ENCODE measurements at regions not wholly inside any gene's neighbourhood (a gene's known extent, or its start where the extent isn't known, plus 50 kb on each side); places are given as distances from the start of the nearest gene placed in this dataset.
"Not testable (repeated sequence)": the region's sequence is repeated elsewhere in the genome, so short reads cannot be mapped to it uniquely, and the experiment has no call there.

GRCh38 chr16:31718998-31719397 is 154.6 kb upstream of the ZNF267 start:
- DNase-seq (ENCODE audit: low read depth in 4 of 4, low spot score in 3 of 4) = no peak

DNA sequence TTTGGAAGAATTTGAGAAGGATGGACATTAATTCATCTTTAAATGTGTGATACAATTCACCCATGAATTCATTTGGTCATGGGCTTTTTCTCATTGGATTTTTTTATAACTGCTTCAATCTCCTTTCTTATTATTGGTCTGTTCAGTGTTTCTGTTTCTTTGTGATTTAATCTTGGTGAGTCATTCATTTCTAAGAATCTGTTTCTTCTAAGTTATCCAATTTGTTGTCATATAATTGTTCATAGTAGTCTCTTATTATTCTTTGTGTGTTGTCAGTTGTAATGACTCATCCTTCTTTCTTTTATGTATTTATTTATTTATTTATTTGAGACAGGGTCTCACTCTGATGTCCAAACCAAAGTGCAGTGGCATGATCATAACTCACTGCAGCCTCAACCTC is 146.1 kb upstream of the ZNF267 start:
- DNase-seq (ENCODE audit: low read depth in 4 of 4, low spot score in 3 of 4) = no peak

- DNase-seq (ENCODE audit: low read depth in 4 of 4, low spot score in 3 of 4) = no peak
These were observed 139.3 kb upstream of the ZNF267 start for GRCh38 chr16:31734265-31734664.

DNA sequence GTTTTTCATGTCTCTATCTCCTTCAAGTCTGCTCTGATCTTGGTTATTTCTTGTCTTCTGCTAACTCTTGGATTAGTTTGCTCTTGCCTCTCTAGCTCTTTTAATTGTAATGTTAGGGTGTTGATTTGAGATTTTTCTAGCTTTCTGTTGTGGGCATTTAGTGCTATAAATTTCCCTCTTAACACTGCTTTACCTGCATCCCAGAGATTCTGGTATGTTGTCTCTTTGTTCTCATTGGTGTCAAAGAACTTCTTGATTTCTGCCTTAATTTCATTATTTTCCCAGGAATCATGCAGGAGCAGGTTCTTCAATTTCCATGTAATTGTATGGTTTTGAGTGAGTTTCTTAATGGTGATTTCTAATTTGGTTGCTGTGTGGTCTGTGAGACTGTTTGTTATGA is 128.5 kb upstream of the ZNF267 start:
- DNase-seq (ENCODE audit: low read depth in 4 of 4, low spot score in 3 of 4) = not testable (repeated sequence)

GRCh38 chr16:31745900-31746299 is 127.7 kb upstream of the ZNF267 start:
- no peak for DNase-seq (ENCODE audit: low read depth in 4 of 4, low spot score in 3 of 4)

DNA sequence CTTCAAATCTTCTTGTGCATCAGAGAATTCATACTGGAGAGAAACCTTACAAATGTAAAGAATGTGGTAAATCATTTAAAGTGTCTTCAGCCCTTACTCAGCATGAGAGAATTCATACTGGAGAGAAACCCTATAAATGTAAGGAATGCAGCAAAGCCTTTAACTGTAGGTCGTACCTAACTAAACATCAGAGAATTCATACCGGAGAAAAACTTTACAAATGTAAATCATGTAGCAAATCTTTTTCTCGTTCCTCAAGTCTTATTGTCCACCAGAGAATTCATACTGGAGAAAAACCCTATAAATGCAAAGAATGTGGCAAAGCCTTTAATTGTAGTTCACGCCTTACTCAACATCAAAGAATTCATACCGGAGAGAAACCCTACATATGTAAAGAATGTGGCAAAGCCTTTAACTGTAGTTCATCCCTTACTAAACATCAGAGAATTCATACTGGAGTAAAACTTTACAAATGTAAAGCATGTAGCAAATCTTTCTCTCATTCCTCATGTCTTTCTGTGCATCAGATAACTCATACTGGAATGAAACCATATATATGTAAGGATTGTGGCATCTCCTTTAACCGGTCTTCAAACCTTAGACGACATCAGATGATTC is 118.5 kb upstream of the ZNF267 start:
- no peak for DNase-seq (ENCODE audit: low read depth in 4 of 4, low spot score in 3 of 4)

- DNase-seq (ENCODE audit: low read depth in 4 of 4, low spot score in 3 of 4) = no peak
These were observed 109.5 kb upstream of the ZNF267 start for GRCh38 chr16:31764103-31764502.

DNA sequence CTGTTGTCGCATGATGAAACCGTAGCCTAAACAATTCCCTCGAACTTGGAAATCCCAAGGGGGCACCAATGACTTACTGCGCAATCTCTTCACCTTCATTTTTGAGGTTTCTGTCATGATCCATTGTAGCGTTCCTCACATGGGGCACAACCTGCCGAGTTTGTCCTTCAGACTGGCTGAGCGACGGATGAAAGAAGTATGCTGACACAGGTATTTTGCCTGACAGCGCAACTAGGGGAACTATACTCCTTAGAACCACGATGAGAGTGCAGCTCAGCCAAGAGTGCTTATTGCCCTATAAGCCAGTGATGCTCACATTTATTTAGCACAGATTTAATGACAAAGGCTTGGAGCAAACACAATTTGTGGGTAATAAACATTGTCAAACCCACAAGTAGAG is 106.3 kb upstream of the ZNF267 start:
- no peak for DNase-seq (ENCODE audit: low read depth in 4 of 4, low spot score in 3 of 4)

DNA sequence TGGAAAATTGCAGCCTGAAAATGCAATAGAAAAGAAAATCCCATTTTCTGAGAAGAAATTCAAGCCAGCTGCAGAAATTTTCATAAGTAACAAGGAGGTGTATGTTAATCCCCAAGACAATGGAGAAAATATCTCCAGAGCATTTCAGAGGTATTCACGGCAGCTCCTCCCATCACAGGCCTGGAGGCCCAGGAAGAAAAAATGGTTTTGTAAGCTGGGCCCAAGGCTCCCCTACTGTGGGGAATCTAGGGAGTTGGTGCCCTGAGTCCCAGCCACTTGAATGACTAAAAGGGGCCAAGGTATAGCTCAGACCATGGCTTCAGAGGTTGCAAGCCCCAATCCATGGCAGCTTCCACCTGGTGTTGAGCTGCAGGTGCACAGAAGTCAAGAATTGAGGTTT is 93.3 kb upstream of the ZNF267 start:
- no peak for DNase-seq (ENCODE audit: low read depth in 4 of 4, low spot score in 3 of 4)

GRCh38 chr16:31785126-31785525 is 88.5 kb upstream of the ZNF267 start:
- DNase-seq (ENCODE audit: low read depth in 4 of 4, low spot score in 3 of 4) = no peak

DNA sequence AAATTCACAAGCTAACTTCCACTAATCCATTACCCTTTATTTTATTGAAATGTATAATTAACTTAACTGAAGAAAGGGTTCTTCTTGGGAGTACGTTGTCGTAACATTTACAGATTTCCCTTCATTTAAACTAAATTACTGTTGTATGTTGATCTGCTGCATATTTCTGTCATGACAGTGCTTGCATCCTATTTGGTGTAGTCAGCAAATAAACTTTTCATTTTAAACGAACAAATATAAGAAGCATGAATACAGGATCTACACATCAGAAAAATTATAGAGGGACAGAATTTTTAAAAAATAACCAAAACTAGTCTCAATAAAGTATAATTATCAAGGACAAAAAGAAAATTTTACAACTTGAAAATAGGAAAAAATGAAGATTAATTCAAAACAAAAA is 66.5 kb upstream of the ZNF267 start:
- no peak for DNase-seq (ENCODE audit: low read depth in 4 of 4, low spot score in 3 of 4)

DNA sequence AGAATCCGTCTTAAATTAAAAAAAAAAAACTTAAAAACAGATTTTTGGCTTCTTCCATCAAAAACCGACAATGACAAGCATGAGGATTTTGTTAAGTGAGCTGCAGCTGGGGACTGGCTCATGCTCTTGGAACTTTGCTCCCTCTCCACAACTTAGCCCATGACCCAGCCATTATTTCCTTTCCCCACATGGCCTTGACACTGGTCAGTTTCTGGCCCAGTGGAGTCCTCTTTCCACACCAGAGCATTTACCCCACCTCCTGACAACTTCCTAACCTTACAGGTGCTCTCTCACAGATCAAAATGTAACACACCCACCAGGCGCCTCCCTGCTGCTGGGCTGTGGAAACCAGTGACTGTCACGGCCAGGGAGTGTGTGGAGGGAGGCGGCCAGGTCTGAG is 62.7 kb upstream of the ZNF267 start:
- DNase-seq (ENCODE audit: low read depth in 4 of 4, low spot score in 3 of 4) = no peak

DNA sequence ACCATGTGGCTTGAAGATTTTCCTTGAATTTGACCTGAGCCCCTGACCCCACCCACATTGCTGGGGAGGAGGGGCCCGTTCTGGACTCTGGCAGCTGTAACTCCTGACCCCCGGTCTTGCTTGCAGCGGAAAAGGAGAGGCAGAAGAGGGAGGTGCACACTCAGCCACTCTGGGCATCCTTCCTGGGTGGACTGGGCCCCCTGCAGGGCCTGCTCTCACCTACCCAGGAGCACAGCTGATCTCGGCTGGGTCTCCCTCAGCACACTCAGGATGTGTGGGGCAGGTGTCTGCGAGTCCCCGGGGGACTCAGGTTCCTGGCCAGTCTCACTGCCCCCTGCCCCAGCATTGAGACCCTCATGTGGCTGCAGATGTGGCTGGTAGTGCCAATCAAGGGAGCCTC is 57.5 kb upstream of the ZNF267 start:
- DNase-seq (ENCODE audit: low read depth in 4 of 4, low spot score in 3 of 4) = not testable (repeated sequence)

DNA sequence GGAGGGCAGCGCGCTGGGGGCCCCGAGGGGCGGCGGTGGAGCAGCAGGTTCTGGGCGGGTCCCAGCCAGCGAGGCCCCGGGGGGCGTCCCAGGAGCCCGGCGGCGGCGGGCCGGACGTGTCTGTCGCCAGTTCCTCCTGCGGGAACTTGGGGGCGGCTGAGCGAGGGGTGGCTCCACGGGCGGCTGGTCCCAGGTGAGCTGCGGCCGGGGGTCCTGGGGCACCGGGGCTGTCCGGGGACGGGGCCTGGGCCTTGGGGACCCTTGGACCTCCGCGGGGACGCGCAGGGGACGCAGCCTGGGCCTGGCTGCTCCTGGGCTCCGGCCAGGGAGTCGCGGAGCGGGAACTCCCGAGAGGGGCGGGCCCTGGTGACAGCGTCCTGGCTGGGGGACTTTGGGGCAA is 54.2 kb upstream of the ZNF267 start:
- DNase-seq (ENCODE audit: low read depth in 4 of 4, low spot score in 3 of 4) = no peak

GRCh38 chr16:31819948-31820347 is 53.7 kb upstream of the ZNF267 start:
- no peak for DNase-seq (ENCODE audit: low read depth in 4 of 4, low spot score in 3 of 4)
